HG03354 (cell line): ENCODE measurements at regions not wholly inside any gene's neighbourhood (a gene's known extent, or its start where the extent isn't known, plus 50 kb on each side); places are given as distances from the start of the nearest gene placed in this dataset.

ENCODE experiments used
- ATAC-seq: cut with Tn5 transposase; IDR thresholded peaks from one replicate; pipeline ENCODE4 v1.9.1; 2021; ENCODE audit warnings: mild to moderate bottlenecking; ENCODE audit not compliant: unreplicated experiment, poor library complexity, severe bottlenecking

DNA sequence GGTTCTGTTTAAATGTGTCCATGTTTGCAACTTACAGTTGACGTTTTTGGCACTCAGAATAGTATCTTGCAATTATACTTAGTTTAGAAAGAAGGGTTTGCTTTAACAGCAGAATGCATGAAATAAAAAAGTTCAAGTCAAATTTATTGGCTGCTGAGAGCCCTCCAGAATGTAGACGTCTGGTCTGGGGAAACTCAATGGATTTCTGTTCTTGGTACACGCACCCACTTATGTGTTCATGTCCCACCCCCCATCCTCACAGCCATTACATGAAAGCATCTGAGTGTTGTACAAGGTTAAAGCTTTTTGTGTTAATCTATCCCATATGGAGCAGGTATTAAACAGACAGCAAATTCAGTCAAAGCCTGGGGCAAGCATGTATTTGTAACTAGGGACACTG lies 219.5 kb downstream of the SOX11 start:
- no peak for ATAC-seq

- no peak for ATAC-seq
These were observed 221.7 kb downstream of the SOX11 start for GRCh38 chr2:5913711-5914395.

GRCh38 chr2:5914811-5915611 lies 222.8 kb downstream of the SOX11 start:
- no peak for ATAC-seq

DNA sequence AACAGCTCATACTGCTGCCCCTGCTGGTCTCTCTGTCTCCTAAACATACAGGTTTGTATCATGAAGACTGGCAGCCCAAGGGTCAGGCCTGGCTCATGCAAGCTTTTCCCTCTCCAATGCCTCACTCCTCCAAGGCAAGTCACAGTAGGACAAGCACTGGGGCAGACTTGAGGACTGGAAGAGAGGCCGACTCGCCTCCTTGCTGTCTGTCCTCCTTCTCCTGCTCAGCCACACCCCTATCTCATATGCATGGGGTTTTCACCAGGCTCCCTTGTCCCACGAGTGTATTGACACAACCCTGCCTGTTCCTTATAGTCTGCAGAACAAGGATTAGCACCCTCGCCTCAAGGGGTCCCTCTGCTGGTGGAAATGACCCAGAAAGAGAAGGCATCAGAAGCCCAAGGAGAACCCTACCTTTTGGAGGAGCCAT lies 223.7 kb downstream of the SOX11 start:
- no peak for ATAC-seq

DNA sequence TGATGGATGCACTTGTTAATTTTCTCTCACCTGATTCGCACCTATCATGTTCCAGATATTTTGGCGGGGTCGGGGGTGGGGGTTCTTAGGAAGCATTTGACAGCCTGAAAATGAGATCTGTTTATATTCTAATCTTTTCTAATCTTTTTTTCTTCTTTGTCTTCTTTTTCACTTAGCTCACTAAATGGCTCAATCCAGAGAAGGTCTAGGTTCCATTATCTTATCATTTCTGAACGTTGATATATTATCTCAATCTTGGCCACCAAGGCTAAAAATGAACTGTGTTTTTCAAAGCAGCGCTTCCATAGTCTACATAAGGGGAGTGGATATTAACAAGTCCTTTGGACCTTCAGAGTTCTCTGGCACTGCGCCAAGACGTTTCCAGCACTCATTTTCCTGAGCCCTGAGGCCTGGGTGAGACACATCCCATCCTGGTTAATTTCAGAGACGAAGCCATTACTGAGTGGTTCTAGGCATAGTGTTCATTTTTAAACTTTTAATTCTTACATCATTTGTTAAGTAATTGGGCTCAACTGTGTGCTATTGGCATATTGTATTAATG lies 229.0 kb downstream of the SOX11 start:
- ATAC-seq, result no peak

DNA sequence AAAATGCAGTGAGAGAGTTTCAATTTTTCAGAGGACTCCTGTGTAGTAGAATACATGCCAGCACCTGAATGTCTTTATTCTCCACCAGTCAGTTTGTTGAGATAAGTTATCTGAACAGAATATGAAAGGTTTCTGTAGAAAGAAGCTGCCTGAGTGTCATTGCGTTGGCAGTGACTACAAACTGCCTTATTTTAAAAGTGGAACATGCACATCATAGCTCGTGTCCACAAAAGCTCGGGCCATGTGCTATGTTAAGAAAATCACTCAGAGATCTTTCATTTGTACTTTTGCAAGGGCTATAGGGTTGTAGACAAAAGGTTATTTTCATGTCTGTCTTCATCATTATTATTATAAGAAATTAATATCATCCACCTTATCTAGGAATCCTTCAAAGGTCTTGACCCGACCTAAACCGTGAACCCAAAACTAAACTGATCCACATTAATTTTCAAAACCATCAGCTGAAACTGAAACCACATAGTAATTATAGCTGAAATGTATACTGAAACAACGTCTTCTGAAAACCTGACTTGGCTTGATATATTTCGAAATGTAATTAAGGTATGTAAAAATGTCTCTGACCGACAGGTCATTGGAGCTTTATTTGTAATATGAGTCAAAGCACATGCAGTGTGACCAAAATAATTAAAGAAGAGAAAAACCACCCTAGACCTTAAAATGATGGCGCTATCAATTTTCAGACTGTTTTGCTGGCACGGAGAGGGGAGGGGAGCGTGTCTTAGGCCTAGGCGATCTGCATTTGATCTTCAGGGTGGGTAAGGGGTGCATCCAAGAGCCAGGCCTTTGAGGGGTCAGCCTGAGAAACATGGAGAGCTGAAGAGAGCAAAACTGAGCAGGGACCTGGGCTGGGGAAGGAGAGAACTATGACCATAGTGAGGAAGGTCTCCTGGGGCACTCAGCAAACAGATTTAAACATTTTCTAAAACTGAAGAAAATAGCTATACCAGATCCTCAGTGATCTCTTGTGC lies 232.1 kb downstream of the SOX11 start:
- ATAC-seq, result no peak

DNA sequence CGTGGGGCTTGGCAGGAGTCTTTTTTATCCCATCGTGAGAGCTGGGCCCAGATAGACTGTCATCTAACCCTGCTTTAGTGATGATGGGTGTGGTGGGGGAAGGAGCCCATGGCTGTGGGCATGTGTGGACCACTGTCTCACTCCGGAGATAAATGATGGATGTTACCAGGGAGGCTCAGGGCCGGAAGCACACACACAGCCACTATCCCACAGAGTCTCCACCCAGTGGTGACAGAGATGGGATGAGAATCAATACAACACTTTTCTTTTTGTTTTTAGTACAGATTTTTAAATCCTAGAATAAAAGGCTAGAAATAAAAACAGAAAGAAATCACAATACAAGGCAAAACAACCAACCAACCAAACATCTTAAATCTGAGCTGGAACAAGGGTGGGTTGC lies 233.4 kb downstream of the SOX11 start:
- no peak for ATAC-seq

- ATAC-seq, result no peak
These were observed 234.8 kb downstream of the SOX11 start for GRCh38 chr2:5926871-5927512.

DNA sequence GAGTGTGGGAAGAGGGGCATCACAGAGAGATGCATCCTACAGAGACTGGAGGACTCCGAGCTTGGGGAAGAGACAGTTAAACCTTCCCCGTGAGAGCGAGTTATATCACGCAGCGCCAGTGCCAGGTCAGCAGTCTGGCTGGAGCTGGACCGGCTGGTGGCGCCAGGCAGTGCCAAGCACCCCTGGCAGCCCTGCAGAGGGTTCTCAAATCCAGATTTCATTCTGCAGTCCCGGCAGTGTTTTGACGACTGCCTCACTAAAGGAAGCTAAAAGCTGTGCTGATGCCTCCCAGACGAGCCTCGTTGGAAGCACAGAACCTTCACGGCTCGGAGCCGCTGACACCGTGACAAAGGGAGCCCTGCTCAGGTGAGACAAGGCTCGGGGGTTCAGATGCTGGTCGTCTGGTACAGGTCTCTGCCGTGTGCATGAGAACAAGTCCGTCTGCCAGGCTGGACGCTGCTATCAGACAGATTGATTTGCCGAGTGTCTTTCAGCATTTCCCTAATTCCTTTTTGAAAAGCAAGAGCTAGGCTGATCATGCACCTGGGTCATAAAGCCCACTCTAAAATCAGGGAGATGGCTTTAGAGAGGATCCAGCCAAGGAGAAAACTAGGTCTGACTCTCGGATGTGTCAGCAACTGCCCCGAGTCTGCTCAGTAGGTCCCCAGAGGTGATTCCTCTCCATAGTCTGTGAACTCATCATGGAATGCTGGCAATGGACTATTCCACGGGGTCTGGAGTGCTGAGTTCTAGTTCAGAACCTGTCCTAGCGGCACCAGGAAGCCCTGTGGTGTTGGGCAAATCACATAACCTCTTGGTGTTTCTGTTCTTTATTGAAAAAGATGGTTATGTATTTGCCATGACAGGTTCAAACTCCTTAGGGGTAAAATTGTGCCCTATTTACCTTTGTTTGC lies 240.6 kb downstream of the SOX11 start:
- ATAC-seq, result no peak

GRCh38 chr2:5933669-5934068 lies 241.5 kb downstream of the SOX11 start:
- ATAC-seq, result no peak

DNA sequence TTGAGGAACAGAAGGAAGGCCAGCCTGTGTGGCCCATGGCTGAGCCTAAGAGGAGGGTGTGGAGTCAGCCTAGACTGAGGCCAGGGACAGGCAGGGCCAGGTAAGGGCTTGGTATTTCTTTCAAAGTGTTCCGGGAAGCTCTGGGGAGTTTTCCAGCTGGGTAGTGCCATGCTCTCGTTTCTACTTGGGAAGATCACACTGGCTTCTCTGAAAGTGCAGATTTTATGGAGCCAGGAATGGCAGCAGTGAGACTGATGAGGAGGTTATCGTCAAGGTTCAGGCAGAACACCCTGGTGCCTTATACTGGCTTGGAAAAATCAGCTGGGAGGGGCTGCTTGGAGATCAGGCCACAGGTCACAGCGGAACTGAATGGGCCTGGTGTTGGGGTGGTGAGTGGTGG lies 245.1 kb downstream of the SOX11 start:
- no peak for ATAC-seq

GRCh38 chr2:5937851-5938565 lies 245.8 kb downstream of the SOX11 start:
- ATAC-seq, result no peak

DNA sequence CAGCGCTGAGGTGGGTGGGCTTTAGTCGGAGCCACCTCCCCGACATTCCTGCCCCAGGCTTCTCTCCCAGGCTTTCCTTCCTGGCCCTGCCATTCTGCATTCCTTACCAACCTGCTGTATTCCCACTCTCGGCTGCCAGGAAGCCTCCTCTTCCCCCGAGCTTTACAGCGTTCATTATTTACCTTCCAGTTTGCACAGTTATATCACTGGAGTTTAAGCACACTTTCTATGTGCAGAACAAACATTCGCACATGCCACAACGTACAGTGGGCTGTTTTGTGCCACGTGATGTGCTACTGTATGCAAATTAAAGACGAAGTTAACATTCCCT lies 246.3 kb downstream of the SOX11 start:
- no peak for ATAC-seq

- ATAC-seq, result no peak
These were observed 247.4 kb downstream of the SOX11 start for GRCh38 chr2:5939553-5939952.

DNA sequence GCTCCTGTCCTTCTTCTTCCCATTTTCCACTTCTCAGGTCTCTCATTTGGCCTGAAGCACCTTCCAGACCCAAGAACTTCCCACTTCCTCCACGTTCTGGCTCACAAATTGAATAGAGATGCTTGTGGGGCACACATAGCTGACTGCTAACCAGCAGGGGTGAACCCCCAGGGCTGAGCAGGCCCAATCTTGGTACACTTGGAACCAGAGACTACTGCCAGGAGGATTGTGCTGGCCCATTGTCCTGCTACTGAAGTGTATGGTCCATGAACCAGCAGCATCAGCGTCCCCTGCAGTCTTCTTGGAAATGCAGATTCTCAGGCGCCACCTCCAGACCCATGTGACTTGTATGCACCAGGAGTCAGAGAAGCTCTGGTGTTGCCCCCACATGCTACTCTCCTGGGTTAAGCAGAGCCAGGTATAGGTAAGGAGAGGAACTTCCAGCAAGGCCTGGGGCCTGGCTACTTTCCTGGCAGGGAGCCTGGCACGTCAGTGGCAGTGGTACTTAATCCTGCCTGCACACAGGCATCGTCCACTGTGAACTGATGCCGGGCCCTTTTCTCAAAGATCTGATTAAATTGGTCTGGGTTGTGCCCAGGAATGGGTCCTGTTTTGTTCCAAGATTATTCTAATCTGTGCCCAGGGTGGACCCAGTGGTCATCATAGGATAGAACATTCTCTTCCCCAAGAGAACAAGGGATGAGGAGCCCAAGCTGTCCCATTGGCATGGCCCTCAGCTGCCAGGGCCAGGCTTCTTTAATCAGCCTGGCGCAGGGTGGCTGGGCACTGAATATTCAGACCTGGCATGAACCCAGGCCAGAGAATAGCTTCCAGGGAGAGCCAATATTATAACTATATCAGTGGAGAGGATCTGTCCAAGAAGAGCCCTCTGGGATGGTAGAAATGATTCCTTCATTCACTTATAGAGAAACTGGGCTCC lies 248.7 kb downstream of the SOX11 start:
- no peak for ATAC-seq

DNA sequence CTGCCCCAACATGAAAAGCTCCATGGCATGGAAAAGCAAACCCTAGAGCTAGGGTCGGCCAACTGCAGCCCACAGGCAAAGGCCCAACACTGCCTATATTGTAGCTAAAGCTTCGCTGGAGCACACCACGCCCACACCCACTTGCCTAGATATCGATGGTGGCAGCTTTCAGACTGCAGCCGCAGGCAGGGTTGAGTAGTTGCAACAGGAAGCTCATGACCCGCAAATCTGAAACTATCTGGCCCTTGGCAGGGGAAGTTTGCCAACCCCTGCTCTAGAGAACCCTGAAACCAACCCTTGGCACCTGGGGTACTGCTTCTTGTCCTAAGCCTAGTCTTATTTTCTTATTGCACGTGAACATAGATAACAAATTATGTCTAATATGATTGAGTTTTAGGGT lies 250.0 kb downstream of the SOX11 start:
- ATAC-seq, result no peak

GRCh38 chr2:5945742-5946141 lies 253.6 kb downstream of the SOX11 start:
- no peak for ATAC-seq
